ENCODE measurements at regions not wholly inside any gene's neighbourhood (a gene's known extent, or its start where the extent isn't known, plus 50 kb on each side); places are given as distances from the start of the nearest gene placed in this dataset.

DNA sequence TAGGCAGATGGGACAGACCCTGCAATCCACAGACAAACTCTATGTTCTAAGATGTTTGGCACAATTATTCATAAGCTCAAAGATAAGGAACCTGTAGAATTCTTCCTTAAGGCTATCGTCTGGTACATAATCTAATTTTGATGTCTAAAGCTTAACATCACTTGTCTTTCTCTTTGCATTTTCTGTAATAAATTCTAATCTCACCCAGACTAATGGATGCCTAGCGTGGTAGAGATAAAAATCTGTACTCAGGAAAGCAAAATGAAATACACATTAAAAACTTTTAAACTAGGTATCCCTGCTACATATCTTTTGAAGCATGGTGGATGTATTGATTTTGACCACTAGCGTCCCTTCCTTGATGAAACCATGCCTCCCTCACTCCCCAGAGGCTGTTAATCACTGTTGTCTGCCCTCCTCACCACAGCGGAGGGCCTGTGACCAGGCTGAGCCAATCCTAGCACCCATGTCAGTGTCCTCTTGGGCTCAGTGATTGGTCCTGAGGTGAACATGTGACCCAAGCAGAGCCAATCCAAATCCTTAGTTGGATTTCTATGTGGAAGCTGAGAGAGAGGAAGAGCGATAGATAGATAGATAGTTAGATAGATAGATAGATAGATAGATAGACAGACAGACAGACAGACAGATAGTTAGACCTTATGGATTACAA is 82.2 kb upstream of the GRK3 start:
- Histone ChIP-seq H3K4me1 (peaks cover 0 to 24% (median 12%) of the 10 kb centered on the region in 9 donors), H3K27ac (no peak overlapping the region), H3K36me3 (peaks cover 0 to 60% (median 7%) of the 10 kb centered on the region in 9 donors), H3K27me3 (no peaks in the 10 kb centered on the region), H3K9me3 (peaks cover 0 to 5% (median 0%) of the 10 kb centered on the region in 11 donors), H3K4me3 (no peak overlapping the region)
- ATAC-seq (no peak), DNase-seq (no peak)
- TF ChIP-seq CTCF (IDR thresholded peaks at IDR 0.05): no peak
- 83 to 85% methylated on average over 5 of the region's 5 CpGs for WGBS, 2 donors
- intact Hi-C loops (cut with DNase I): no loop called here

- Histone ChIP-seq H3K36me3 (peaks cover 0 to 54% (median 7%) of the 10 kb centered on the region in 9 donors), H3K4me3 (no peak overlapping the region), H3K27me3 (no peaks in the 10 kb centered on the region), H3K9me3 (peaks cover 0 to 4% (median 0%) of the 10 kb centered on the region in 11 donors), H3K4me1 (peaks cover 0 to 27% (median 13%) of the 10 kb centered on the region in 9 donors), H3K27ac (peak overlapping the region in 1 of 10 donors; percentile 36)
- no peak for TF ChIP-seq CTCF (IDR thresholded peaks at IDR 0.05)
- intact Hi-C loops (cut with DNase I): no loop called here
- peak in 6 of 8 donors; percentile 29 to 83 (median 69) for ATAC-seq
- WGBS, 2 donors: 47 to 53% methylated on average over 3 of the region's 3 CpGs
- peak in 1 of 2 donors; percentile 50 for DNase-seq
Measured at GRCh38 chr22:25482868-25483639, 81.4 kb upstream of the GRK3 start.

GRCh38 chr22:25483931-25484330 is 80.5 kb upstream of the GRK3 start:
- 100% methylated on average over 1 of the region's 1 CpG for WGBS, 2 donors
- H3K27ac ChIP-seq: no peak overlapping the region
- DNase-seq (no peak), ATAC-seq (no peak)
- H3K4me1 ChIP-seq: peaks cover 0 to 30% (median 19%) of the 10 kb centered on the region in 9 donors
- peaks cover 0 to 4% (median 0%) of the 10 kb centered on the region in 11 donors for H3K9me3 ChIP-seq
- no peaks in the 10 kb centered on the region for H3K27me3 ChIP-seq
- intact Hi-C loops (cut with DNase I): no loop called here
- peaks cover 0 to 51% (median 7%) of the 10 kb centered on the region in 9 donors for H3K36me3 ChIP-seq
- TF ChIP-seq CTCF (IDR thresholded peaks at IDR 0.05): no peak
- H3K4me3 ChIP-seq: no peak overlapping the region

DNA sequence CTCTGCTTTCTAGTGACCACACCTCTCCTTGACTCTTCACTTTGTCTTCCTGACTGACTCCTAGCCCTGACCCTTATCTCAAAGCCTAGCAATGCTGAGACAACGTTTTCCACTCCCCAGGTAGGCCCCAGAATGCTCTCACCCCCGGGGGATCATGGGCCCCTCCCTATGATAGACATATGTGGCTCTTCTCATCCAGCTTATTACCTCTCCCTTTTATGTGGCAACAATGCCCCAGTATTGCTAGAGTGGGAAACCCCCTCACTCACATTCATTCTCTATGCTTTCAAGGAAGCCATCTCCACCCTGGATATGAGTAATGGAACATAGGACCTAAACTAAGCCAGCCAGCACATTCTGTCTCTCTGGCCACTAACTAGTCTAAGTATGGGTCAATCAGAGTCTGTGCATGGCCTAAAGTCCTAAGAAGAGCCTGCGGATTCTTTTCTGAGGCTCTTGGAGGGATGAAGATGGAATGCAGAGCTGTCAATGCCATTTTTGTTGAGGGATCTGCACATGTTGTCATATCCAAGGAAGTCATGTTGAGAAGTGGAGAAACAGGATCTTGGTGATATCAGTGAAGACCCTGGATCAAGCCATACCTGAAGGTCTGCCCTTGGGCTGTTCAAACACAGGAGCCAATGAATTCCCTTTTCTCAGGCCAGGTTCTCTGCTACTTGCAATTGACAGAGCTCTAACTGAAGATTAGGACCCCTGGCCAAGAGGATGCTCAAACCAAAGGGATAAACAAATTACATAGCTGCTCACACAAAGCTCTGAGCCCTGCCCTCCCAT is 79.8 kb upstream of the GRK3 start:
- Histone ChIP-seq H3K9me3 (peaks cover 0 to 4% (median 0%) of the 10 kb centered on the region in 11 donors), H3K4me3 (no peak overlapping the region), H3K27me3 (no peaks in the 10 kb centered on the region), H3K4me1 (peaks cover 0 to 32% (median 20%) of the 10 kb centered on the region in 9 donors), H3K36me3 (peaks cover 0 to 53% (median 7%) of the 10 kb centered on the region in 9 donors), H3K27ac (no peak overlapping the region)
- intact Hi-C loops (cut with DNase I): no loop called here
- no peak for ATAC-seq
- TF ChIP-seq CTCF (IDR thresholded peaks at IDR 0.05): no peak
- DNase-seq: no peak
- 75% methylated on average over 3 of the region's 3 CpGs for WGBS, 2 donors

All from heart right ventricle (tissue), 16 donors.